GM10266 (cell line): ENCODE measurements at regions not wholly inside any gene's neighbourhood (a gene's known extent, or its start where the extent isn't known, plus 50 kb on each side); places are given as distances from the start of the nearest gene placed in this dataset.

ENCODE experiments used
- DNase-seq: peaks from one replicate; pipeline ENCODE4 v3.0.0; 2012; ENCODE audit errors: extremely low spot score
- TF ChIP-seq, protein P1 (sequence below): IDR thresholded peaks from 2 replicates; pipeline ENCODE4 v1.5.1; 2012; ENCODE audit warnings: mild to moderate bottlenecking, low read depth; ENCODE audit not compliant: control insufficient read depth, insufficient read depth; ENCODE audit errors: missing control alignments

DNA sequence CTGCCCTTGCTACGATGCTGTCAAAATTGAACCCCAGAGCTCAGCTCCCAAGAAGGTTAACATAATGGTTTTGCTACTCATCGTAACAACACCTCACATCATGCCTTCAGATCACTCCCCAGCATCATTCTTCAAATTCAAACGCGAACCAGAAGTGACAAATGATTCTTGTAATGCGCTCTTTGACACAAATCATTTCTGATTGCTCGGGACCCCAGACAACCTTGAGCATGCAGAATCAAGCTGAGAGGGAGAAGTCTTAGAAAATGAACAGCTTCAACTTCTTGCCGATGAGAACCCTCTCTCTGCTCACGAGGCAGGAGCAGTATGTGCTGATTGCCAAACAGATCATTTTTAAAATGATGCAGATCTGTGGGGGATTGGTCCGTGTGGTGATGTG is 241.0 kb upstream of the ASIC2 start:
- no peak for DNase-seq
- TF ChIP-seq, protein P1, sequence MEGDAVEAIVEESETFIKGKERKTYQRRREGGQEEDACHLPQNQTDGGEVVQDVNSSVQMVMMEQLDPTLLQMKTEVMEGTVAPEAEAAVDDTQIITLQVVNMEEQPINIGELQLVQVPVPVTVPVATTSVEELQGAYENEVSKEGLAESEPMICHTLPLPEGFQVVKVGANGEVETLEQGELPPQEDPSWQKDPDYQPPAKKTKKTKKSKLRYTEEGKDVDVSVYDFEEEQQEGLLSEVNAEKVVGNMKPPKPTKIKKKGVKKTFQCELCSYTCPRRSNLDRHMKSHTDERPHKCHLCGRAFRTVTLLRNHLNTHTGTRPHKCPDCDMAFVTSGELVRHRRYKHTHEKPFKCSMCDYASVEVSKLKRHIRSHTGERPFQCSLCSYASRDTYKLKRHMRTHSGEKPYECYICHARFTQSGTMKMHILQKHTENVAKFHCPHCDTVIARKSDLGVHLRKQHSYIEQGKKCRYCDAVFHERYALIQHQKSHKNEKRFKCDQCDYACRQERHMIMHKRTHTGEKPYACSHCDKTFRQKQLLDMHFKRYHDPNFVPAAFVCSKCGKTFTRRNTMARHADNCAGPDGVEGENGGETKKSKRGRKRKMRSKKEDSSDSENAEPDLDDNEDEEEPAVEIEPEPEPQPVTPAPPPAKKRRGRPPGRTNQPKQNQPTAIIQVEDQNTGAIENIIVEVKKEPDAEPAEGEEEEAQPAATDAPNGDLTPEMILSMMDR = no peak

DNA sequence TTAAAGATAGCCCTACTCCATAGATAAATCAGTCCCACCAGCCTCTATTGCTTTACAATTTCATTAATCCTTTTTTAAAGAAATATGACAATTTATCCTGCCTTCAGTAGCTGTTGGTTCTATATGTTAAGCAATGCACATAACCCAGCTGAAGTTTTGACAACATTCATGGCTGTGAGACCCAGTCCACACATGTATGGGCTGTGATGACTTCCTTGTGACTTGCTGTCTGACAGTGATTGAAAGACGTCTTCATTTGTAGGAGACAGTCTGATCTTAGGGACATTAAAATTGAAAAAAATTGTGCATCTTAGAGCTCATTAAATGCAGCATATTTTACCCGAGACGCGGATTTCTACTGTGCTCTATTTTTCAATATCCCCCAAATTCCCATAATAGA is 252.0 kb upstream of the ASIC2 start:
- DNase-seq = no peak
- TF ChIP-seq, protein P1 = no peak

DNA sequence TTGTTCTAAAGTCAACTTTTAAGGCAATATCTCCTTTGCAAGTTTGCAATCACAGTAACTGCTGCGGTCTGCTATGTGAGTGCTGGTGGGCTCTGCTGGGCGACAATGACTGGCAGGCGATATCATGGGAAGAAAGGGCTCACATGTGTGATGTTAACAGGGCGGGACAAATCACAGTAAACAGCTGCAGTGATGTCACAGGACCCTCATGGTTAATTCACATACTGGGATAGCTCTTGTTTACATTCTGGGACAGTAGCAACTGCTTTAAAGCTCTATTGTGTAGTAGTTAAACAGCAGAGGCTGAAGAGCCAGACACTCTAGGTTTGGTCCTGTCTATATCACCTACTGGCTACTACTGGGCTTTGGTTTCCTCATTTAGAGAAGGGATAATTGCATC is 257.2 kb upstream of the ASIC2 start:
- no peak for DNase-seq
- TF ChIP-seq, protein P1 = no peak

DNA sequence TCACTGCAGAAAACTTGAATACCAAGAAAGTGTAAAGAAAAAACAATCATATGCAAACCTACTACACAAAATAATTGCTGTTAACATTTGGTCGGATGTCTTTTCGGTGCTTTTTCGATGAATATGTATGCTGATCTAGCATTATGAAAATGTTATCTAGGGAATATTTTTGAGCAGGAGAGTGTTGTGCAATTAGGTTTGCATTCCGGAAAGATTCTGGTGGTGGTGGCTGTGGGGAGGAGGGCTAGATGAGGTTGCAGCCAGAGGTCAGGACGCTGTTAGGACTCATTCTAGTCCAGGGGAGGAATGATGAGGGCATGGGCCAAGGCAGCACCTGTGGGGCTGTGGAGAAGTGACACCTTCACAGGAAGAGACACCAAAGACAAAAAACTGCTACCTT is 258.0 kb upstream of the ASIC2 start:
- TF ChIP-seq, protein P1 = no peak
- DNase-seq = no peak

DNA sequence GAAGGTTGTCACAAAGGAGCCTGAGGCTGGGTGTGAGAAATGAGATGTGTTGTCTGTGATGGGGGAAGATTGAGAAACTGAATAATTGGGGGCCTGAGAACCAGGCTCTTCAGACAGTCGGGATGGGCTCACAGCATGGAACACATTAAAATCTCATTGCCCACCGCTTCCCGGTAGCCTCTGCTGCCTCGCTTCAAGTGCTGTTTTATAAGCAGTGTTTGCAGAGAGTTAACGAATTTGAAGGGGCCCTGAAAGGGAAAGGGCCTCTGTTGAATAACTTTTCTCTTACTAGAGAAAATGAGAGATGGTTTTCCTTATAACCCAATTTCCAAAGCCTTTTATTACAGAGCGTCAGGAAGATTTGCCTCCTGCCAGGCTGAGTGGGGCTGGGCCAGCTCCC is 258.8 kb upstream of the ASIC2 start:
- DNase-seq = no peak
- TF ChIP-seq, protein P1 = no peak

DNA sequence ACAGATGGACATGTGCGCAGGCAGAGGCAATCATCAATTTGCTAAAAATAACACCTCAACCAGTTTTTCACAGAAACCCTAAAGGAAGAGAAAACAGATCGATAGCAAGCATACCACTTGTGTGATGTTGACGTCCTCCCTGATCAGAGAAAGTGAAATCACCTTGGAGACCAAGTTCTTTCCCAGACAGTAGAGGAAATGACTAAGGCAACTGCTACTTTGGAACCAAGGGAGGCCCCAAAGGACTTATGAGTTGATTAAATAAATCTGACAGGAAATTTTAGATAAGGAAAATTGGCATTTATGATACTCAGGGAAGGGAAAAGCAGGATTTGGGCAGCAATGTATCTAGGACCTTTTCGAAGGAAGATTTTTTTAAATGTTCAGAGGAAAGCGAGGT is 267.1 kb upstream of the ASIC2 start:
- TF ChIP-seq, protein P1 = no peak
- no peak for DNase-seq

DNA sequence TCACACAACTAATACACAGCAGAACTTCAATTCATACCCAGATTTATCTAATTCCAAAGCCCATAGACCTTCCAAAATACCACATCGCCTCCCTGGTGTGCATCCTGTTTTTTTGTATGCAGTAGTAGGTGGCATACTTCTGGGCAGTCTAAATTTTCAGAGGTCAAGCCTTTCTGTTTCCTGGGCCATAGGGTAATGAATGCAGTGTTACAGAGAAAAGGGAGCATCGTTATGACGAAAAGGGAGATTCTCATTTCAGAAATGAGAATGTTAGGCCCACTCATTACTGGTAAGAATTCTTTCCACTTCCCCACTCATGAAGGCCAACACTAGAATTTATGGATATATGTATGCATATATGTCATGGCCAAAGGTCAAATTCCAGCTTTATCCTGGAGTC is 267.8 kb upstream of the ASIC2 start:
- no peak for DNase-seq
- TF ChIP-seq, protein P1 = no peak
